Lung (tissue), 11 donors: ENCODE measurements at regions not wholly inside any gene's neighbourhood (a gene's known extent, or its start where the extent isn't known, plus 50 kb on each side); places are given as distances from the start of the nearest gene placed in this dataset.

Source experiments
- ATAC-seq: fragments of 200-7000 bp; cut with Tn5 transposase; one replicate; pipeline ENCODE4 v1.9.1; 2020; ENCODE audit warnings: moderate number of reproducible peaks; ENCODE audit not compliant: insufficient read depth, low FRiP score
- DNase-seq, 3 donors: peaks; one replicate each; pipeline ENCODE4 v3.0.0-alpha.2; 2013 to 2017
- H3K27ac ChIP-seq, 2 donors: one replicate each; pipeline ENCODE4 v1.5.1; 2013; ENCODE audit warnings: mild to moderate bottlenecking in 2 of 2, moderate library complexity in 2 of 2, control low read depth in 1 of 2, inconsistent platforms in 1 of 2, low read depth in 1 of 2, low read length in 1 of 2
- H3K27me3 ChIP-seq, 3 donors: one replicate each; pipeline ENCODE4 v1.5.1; 2013; ENCODE audit warnings: low read length in 2 of 3; ENCODE audit not compliant: control insufficient read depth in 3 of 3, insufficient read depth in 3 of 3
- H3K36me3 ChIP-seq, 4 donors: one replicate each; pipeline ENCODE4 v1.5.1; 2013; ENCODE audit warnings: low read length in 4 of 4, mild to moderate bottlenecking in 1 of 4, moderate library complexity in 1 of 4; ENCODE audit not compliant: control insufficient read depth in 4 of 4, insufficient read depth in 4 of 4
- H3K4me1 ChIP-seq, 5 donors: one replicate each; pipeline ENCODE4 v1.5.1; 2013; ENCODE audit warnings: low read length in 5 of 5, mild to moderate bottlenecking in 2 of 5, moderate library complexity in 1 of 5; ENCODE audit not compliant: control insufficient read depth in 5 of 5, insufficient read depth in 5 of 5
- H3K4me3 ChIP-seq: one replicate; pipeline ENCODE4 v1.5.1; 2013; ENCODE audit warnings: mild to moderate bottlenecking, control low read depth, moderate library complexity
- H3K9ac ChIP-seq, 2 donors: one replicate each; pipeline ENCODE4 v1.5.1; 2013; ENCODE audit warnings: low read length in 2 of 2, control low read depth in 1 of 2; ENCODE audit not compliant: insufficient read depth in 1 of 2
- H3K9me3 ChIP-seq, 4 donors: one replicate each; pipeline ENCODE4 v1.5.1; 2013; ENCODE audit warnings: low read length in 3 of 4, mild to moderate bottlenecking in 1 of 4, moderate library complexity in 1 of 4; ENCODE audit not compliant: control insufficient read depth in 4 of 4, insufficient read depth in 3 of 4
- CTCF ChIP-seq: IDR thresholded peaks from 2 replicates; pipeline ENCODE4 v1.5.1; 2012; ENCODE audit warnings: mild to moderate bottlenecking; ENCODE audit errors: control extremely low read depth, extremely low read depth
- WGBS, 2 donors: extraction: QIAGEN DNeasy Blood & Tissue Kit; methylation state at CpG; one replicate each; pipeline ENCODE4 v1.1.7; 2013; 5-methylcytosine and 5-hydroxymethylcytosine counted together
- donor health status: control.
- donor health status: control.
- donor health status: Bipolar disorder and iron deficiency.
- donor health status: healthy.
- donor health status: DM: yes; HTN: yes; CAD: no.

- 63 to 66% methylated on average over 10 of the region's 10 CpGs for WGBS, 2 donors
- no peak for ATAC-seq
- H3K9ac ChIP-seq, result no peak overlapping the region
- no peaks in the 10 kb centered on the region for H3K4me1 ChIP-seq
- no peak overlapping the region for H3K4me3 ChIP-seq
- H3K9me3 ChIP-seq, result no peaks in the 10 kb centered on the region
- DNase-seq, result no peak
- TF ChIP-seq CTCF, result no peak
- H3K27me3 ChIP-seq, result peaks cover 0 to 3% (median 0%) of the 10 kb centered on the region in 3 donors
- no peaks in the 10 kb centered on the region for H3K36me3 ChIP-seq
- no peak overlapping the region for H3K27ac ChIP-seq
Observed at GRCh38 chr5:3709717-3710348, 114.2 kb downstream of the IRX1 start.

GRCh38 chr5:3715062-3715461 is 119.4 kb downstream of the IRX1 start:
- Histone ChIP-seq H3K9ac (no peak overlapping the region), H3K4me1 (no peaks in the 10 kb centered on the region), H3K4me3 (no peak overlapping the region), H3K27me3 (peaks cover 0 to 3% (median 0%) of the 10 kb centered on the region in 3 donors), H3K9me3 (no peaks in the 10 kb centered on the region), H3K27ac (no peak overlapping the region), H3K36me3 (no peaks in the 10 kb centered on the region)
- DNase-seq (no peak), ATAC-seq (no peak)
- 68 to 77% methylated on average over 9 of the region's 9 CpGs for WGBS, 2 donors
- no peak for TF ChIP-seq CTCF

- H3K4me1 ChIP-seq, result no peaks in the 10 kb centered on the region
- H3K27ac ChIP-seq, result no peak overlapping the region
- no peak for DNase-seq
- no peaks in the 10 kb centered on the region for H3K36me3 ChIP-seq
- H3K9me3 ChIP-seq, result peaks cover 0 to 4% (median 0%) of the 10 kb centered on the region in 4 donors
- H3K27me3 ChIP-seq, result peaks cover 0 to under 1% (median 0%) of the 10 kb centered on the region in 3 donors
- no peak overlapping the region for H3K4me3 ChIP-seq
- 76 to 83% methylated on average over 8 of the region's 8 CpGs for WGBS, 2 donors
- ATAC-seq, result no peak
- TF ChIP-seq CTCF, result no peak
- no peak overlapping the region for H3K9ac ChIP-seq
Observed at GRCh38 chr5:3729631-3730030, 134.0 kb downstream of the IRX1 start.

GRCh38 chr5:3734632-3735031 is 139.0 kb downstream of the IRX1 start:
- no peak overlapping the region for H3K27ac ChIP-seq
- DNase-seq, result no peak

More at GRCh38 chr5:3734632-3735031, 139.0 kb downstream of the IRX1 start:
- Histone ChIP-seq H3K27me3 (peaks cover 0 to 2% (median 0%) of the 10 kb centered on the region in 3 donors), H3K9ac (no peak overlapping the region), H3K36me3 (no peaks in the 10 kb centered on the region), H3K9me3 (no peaks in the 10 kb centered on the region), H3K4me1 (no peaks in the 10 kb centered on the region), H3K4me3 (no peak overlapping the region)
- TF ChIP-seq CTCF, result no peak
- ATAC-seq, result no peak
- WGBS, 2 donors, result 89 to 90% methylated on average over 6 of the region's 6 CpGs
